Pancreas (tissue), 10 donors: ENCODE measurements at regions not wholly inside any gene's neighbourhood (a gene's known extent, or its start where the extent isn't known, plus 50 kb on each side); places are given as distances from the start of the nearest gene placed in this dataset.

Experiments used
- ATAC-seq, 4 donors: fragments of 200-7000 bp; cut with Tn5 transposase; one replicate each; pipeline versions ENCODE4 v1.8.0 to v1.9.1; 2020; ENCODE audit warnings: mild to moderate bottlenecking in 4 of 4, moderate library complexity in 4 of 4
- DNase-seq, 6 donors: peaks; one replicate each; pipeline ENCODE4 v3.0.0-alpha.2; 2020
- FAIRE-seq: peaks from 2 replicates; lab custom pipeline; 2012; peaks lifted over from hg19 to GRCh38; lab: Jason Lieb, UNC
- H3K27ac ChIP-seq, 4 donors: fragments of 200-600 bp; sonication (generic); 1 replicate in 3 of 4; 2 replicates in 1 of 4; pipeline versions ENCODE4 v1.5.0 to v1.8.0; 2020
- H3K27me3 ChIP-seq, 4 donors: fragments of 200-600 bp; one replicate each; pipeline ENCODE4 v1.8.0; 2021
- H3K36me3 ChIP-seq, 3 donors: fragments of 200-600 bp; sonication (generic) in 1 of 3; one replicate each; pipeline versions ENCODE4 v1.5.0 to v1.8.0; 2020 to 2021
- H3K4me1 ChIP-seq, 3 donors: fragments of 200-600 bp; one replicate each; pipeline ENCODE4 v1.8.0; 2021
- H3K4me3 ChIP-seq, 4 donors: fragments of 200-600 bp; sonication (generic) in 2 of 4; one replicate each; pipeline versions ENCODE4 v1.5.0 to v1.8.0; 2020 to 2021
- H3K9me3 ChIP-seq, 4 donors: fragments of 200-600 bp; one replicate each; pipeline ENCODE4 v1.8.0; 2021
- CTCF ChIP-seq, 4 donors: fragments of 200-600 bp; sonication (generic) in 3 of 4; IDR thresholded peaks; one replicate each; pipeline versions ENCODE4 v1.5.0 to v1.8.0; 2021; ENCODE audit warnings: antibody characterized with exemption in 4 of 4
- WGBS, 2 donors: extraction: QIAGEN DNeasy Blood & Tissue Kit; methylation state at CpG; one replicate each; pipeline ENCODE4 v1.1.7; 2013; 5-methylcytosine and 5-hydroxymethylcytosine counted together
- intact Hi-C, 3 donors: fragments of 100-400 bp; cut with DNase I; formaldehyde crosslinking; loops; one replicate each; pipeline versions ENCODE4 v1.11.1 to v1.14.2; 2022
- donor health status: healthy with polysubstance abuse.
- donor health status: DM: no; HTN: no; CAD: no; lungs with moderate emphysema.
- donor health status: DM: no; HTN: no; CAD: no.
- donor health status: control.
- donor health status: control.
- donor health status: Bipolar disorder and iron deficiency.
- donor health status: DM: yes; HTN: yes; CAD: no.
- donor health status: DM: no; HTN: no; CAD: no.
- donor health status: DM: no; HTN: no; CAD: no.
- donor health status: DM: yes; HTN: yes; CAD: no.

GRCh38 chr10:29146311-29147100 is 142.4 kb upstream of the LYZL1 start:
- FAIRE-seq (no peak), ATAC-seq (no peak), DNase-seq (no peak)
- H3K9me3 ChIP-seq, result no peaks in the 10 kb centered on the region
- no peaks in the 10 kb centered on the region for H3K36me3 ChIP-seq
- no peak for TF ChIP-seq CTCF (IDR thresholded peaks at IDR 0.05)
- WGBS, 2 donors, result 67 to 78% methylated on average over 3 of the region's 3 CpGs
- intact Hi-C loops, result no loop called here
- peaks cover 0 to 7% (median 6%) of the 10 kb centered on the region in 3 donors for H3K4me1 ChIP-seq
- H3K27me3 ChIP-seq, result no peaks in the 10 kb centered on the region
- no peak overlapping the region for H3K27ac ChIP-seq
- H3K4me3 ChIP-seq, result no peak overlapping the region

- FAIRE-seq, result no peak
- H3K27ac ChIP-seq, result no peak overlapping the region
- TF ChIP-seq CTCF (IDR thresholded peaks at IDR 0.05), result no peak
- no peaks in the 10 kb centered on the region for H3K27me3 ChIP-seq
- H3K4me3 ChIP-seq, result no peak overlapping the region
- peak in 4 of 6 donors; percentile 12 to 37 (median 26) for DNase-seq
- no peaks in the 10 kb centered on the region for H3K36me3 ChIP-seq
- peak; percentile 44 to 81 (median 70) for ATAC-seq
- H3K4me1 ChIP-seq, result no peaks in the 10 kb centered on the region
- intact Hi-C loops, result no loop called here
- 30 to 35% methylated on average over 5 of the region's 5 CpGs for WGBS, 2 donors
- no peaks in the 10 kb centered on the region for H3K9me3 ChIP-seq
Observed at GRCh38 chr10:29150010-29150409, 138.9 kb upstream of the LYZL1 start.

GRCh38 chr10:29151005-29151404 is 137.9 kb upstream of the LYZL1 start:
- 89 to 100% methylated on average over 1 of the region's 1 CpG for WGBS, 2 donors
- Histone ChIP-seq H3K27ac (no peak overlapping the region), H3K4me3 (no peak overlapping the region), H3K9me3 (no peaks in the 10 kb centered on the region), H3K36me3 (no peaks in the 10 kb centered on the region), H3K27me3 (no peaks in the 10 kb centered on the region), H3K4me1 (no peaks in the 10 kb centered on the region)
- intact Hi-C loops, result no loop called here
- ATAC-seq (no peak), DNase-seq (no peak), FAIRE-seq (no peak)
- no peak for TF ChIP-seq CTCF (IDR thresholded peaks at IDR 0.05)

GRCh38 chr10:29157321-29157720 is 131.5 kb upstream of the LYZL1 start:
- no peaks in the 10 kb centered on the region for H3K9me3 ChIP-seq
- intact Hi-C loops, result no loop called here
- no peak overlapping the region for H3K27ac ChIP-seq
- no peaks in the 10 kb centered on the region for H3K27me3 ChIP-seq
- no peak for ATAC-seq
- no peak for DNase-seq
- H3K36me3 ChIP-seq, result no peaks in the 10 kb centered on the region
- FAIRE-seq, result no peak
- TF ChIP-seq CTCF (IDR thresholded peaks at IDR 0.05), result no peak
- WGBS, 2 donors, result 70 to 78% methylated on average over 2 of the region's 2 CpGs
- no peak overlapping the region for H3K4me3 ChIP-seq
- H3K4me1 ChIP-seq, result no peaks in the 10 kb centered on the region

- no peak overlapping the region for H3K27ac ChIP-seq
- DNase-seq (no peak), ATAC-seq (no peak), FAIRE-seq (no peak)
- 70 to 71% methylated on average over 4 of the region's 4 CpGs for WGBS, 2 donors
- no peaks in the 10 kb centered on the region for H3K9me3 ChIP-seq
- no peaks in the 10 kb centered on the region for H3K4me1 ChIP-seq
- TF ChIP-seq CTCF (IDR thresholded peaks at IDR 0.05), result no peak
- intact Hi-C loops, result no loop called here
- no peak overlapping the region for H3K4me3 ChIP-seq
- H3K36me3 ChIP-seq, result no peaks in the 10 kb centered on the region
- no peaks in the 10 kb centered on the region for H3K27me3 ChIP-seq
Observed at GRCh38 chr10:29158066-29158465, 130.8 kb upstream of the LYZL1 start.
